ENCODE measurements at regions not wholly inside any gene's neighbourhood (a gene's known extent, or its start where the extent isn't known, plus 50 kb on each side); places are given as distances from the start of the nearest gene placed in this dataset.

DNA sequence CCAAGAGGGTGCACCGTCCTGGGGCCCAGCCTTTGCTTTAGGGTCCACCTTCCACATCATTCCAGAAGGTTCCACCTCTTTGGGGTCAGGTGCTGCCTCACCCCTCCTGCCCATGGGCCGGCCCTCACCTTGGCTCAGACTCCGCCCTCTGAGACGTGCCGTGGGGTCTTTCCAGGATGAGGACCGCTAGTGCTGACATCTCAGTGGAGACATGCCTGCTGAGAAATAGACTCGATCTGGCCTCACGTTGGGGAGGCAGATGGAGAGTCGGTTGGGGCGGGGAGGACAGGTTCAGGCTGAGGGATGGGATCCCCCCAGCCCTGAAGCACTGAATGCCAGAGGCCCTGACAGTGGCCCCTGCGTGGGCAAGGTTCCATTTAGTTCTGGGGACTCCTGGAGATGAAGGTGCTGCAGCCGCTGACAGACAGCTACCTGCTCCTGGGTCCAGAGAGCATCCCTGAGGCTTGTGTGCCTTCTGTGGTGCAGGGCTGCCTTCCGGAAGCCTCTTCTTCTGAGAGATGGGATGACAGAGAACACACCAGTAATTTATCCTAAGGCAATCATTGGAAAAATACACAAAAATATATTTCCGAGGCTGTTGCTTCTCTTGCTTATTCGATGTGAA, 185.3 kb downstream of the KIF26A start:
- no peak overlapping the region for H3K4me3 ChIP-seq (ENCODE audit: low read length)

GRCh38 chr14:104326848-104327247, 188.5 kb downstream of the KIF26A start:
- no peaks in the 10 kb centered on the region for H3K36me3 ChIP-seq (ENCODE audit: control insufficient read depth, insufficient read depth, low read length)
- no peak overlapping the region for H3K4me3 ChIP-seq (ENCODE audit: low read length)
- WGBS (ENCODE audit: insufficient coverage, insufficient read length) = no CpG with 5 or more reads among the region's 10 CpGs
- H3K4me1 ChIP-seq (ENCODE audit: control insufficient read depth, insufficient read depth, low read length) = no peaks in the 10 kb centered on the region
- H3K27ac ChIP-seq (ENCODE audit: low read length) = no peak overlapping the region
- DNase-seq (ENCODE audit: low read depth, low spot score) = no peak
- no peaks in the 10 kb centered on the region for H3K9me3 ChIP-seq (ENCODE audit: control insufficient read depth, insufficient read depth, low read length)
- no peaks in the 10 kb centered on the region for H3K27me3 ChIP-seq (ENCODE audit: control insufficient read depth, insufficient read depth, low read length)

More for the DNA sequence above, 185.3 kb downstream of the KIF26A start:
- no CpG with 5 or more reads among the region's 15 CpGs for WGBS (ENCODE audit: insufficient coverage, insufficient read length)
- peaks cover 1% of the 10 kb centered on the region; the same call in 1 of the 2 replicates for H3K4me1 ChIP-seq (ENCODE audit: control insufficient read depth, insufficient read depth, low read length)
- no peaks in the 10 kb centered on the region for H3K27me3 ChIP-seq (ENCODE audit: control insufficient read depth, insufficient read depth, low read length)
- no peaks in the 10 kb centered on the region for H3K36me3 ChIP-seq (ENCODE audit: control insufficient read depth, insufficient read depth, low read length)
- no peak for DNase-seq (ENCODE audit: low read depth, low spot score)
- H3K9me3 ChIP-seq (ENCODE audit: control insufficient read depth, insufficient read depth, low read length) = no peaks in the 10 kb centered on the region
- H3K27ac ChIP-seq (ENCODE audit: low read length) = no peak overlapping the region

DNA sequence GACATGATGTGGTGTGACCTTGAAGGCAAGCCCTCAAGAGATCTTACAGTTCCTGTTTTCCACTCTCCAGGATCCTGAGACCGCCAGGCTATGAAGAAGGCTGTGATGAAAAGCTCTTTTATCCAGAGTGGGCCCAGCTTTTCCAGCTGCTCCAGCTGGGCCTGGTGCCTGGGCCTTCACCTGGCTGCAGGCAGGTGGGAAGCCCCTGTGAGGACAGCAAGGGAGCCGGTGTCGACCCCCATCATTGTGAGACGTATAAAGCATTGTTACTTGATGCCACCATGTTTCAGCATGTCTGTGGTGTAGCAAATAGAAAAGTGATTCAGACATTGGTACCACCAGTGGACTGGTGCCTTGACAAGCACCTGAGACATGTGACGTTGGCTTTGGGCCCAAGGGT, 190.2 kb downstream of the KIF26A start:
- no CpG with 5 or more reads among the region's 5 CpGs for WGBS (ENCODE audit: insufficient coverage, insufficient read length)
- Histone ChIP-seq H3K27me3 (ENCODE audit: control insufficient read depth, insufficient read depth, low read length) (no peaks in the 10 kb centered on the region), H3K9me3 (ENCODE audit: control insufficient read depth, insufficient read depth, low read length) (no peaks in the 10 kb centered on the region), H3K36me3 (ENCODE audit: control insufficient read depth, insufficient read depth, low read length) (no peaks in the 10 kb centered on the region), H3K27ac (ENCODE audit: low read length) (no peak overlapping the region), H3K4me3 (ENCODE audit: low read length) (no peak overlapping the region), H3K4me1 (ENCODE audit: control insufficient read depth, insufficient read depth, low read length) (no peaks in the 10 kb centered on the region)
- DNase-seq (ENCODE audit: low read depth, low spot score) = no peak

DNA sequence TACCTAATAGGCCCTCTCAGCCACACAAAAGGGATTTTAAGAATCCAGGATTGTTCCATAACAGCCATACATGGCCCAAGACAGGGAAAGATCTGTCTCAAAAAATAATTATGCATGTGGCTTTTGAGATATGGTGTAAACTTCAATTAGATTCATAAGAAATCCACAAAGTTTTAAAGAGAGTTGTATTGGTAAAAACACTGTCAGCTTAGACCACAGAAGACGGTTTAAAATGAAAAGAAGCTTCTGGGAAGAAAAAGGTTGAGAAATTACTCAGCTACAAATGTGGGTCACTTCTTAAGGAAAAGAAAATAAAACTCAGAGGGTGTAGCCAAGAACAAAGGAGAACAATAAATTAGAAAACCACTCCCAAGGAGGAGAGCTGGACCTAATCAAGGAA, 191.4 kb downstream of the KIF26A start:
- Histone ChIP-seq H3K4me1 (ENCODE audit: control insufficient read depth, insufficient read depth, low read length) (no peaks in the 10 kb centered on the region), H3K27me3 (ENCODE audit: control insufficient read depth, insufficient read depth, low read length) (no peaks in the 10 kb centered on the region), H3K27ac (ENCODE audit: low read length) (no peak overlapping the region), H3K9me3 (ENCODE audit: control insufficient read depth, insufficient read depth, low read length) (no peaks in the 10 kb centered on the region), H3K36me3 (ENCODE audit: control insufficient read depth, insufficient read depth, low read length) (no peaks in the 10 kb centered on the region), H3K4me3 (ENCODE audit: low read length) (no peak overlapping the region)
- DNase-seq (ENCODE audit: low read depth, low spot score) = no peak
- no CpG with 5 or more reads among the region's 1 CpG for WGBS (ENCODE audit: insufficient coverage, insufficient read length)

DNA sequence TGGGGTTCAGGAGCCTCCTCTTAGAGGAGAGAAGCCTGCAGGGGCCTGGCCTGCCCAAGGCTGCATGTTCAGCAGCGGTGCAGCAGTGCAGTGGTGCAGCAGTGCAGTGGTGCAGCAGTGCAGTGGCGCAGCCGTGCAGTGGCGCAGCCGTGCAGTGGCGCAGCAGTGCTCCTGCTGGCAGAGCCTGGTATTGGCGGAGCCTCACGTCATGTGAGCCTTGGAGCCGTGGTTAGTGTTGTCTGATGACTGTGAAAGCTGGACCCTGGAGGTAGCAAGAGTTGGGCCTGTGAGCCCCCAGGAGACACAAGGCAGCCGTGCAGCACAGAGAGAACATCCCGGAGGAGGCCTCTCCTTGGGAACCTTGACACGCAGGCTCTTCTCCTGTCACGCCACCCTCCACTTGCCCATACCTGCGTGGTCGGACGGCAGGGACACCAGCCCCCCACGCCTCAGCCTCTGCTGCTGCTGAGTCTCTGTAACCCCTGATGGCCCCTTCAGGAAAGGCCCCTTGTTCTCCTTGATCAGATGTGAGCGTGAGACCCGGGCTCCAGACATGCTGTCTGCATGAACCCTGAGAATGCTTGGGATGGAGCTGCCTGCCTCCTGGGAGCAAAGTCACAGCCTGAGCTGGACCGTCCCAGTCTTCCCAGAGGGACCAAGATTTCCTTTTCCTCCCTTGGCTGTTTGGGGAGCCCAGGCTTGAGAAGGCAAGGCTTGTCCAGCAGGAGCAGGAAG, 193.7 kb downstream of the KIF26A start:
- H3K9me3 ChIP-seq (ENCODE audit: control insufficient read depth, insufficient read depth, low read length) = no peaks in the 10 kb centered on the region
- no peak overlapping the region for H3K27ac ChIP-seq (ENCODE audit: low read length)
- H3K4me3 ChIP-seq (ENCODE audit: low read length) = no peak overlapping the region
- DNase-seq (ENCODE audit: low read depth, low spot score) = no peak
- no peaks in the 10 kb centered on the region for H3K4me1 ChIP-seq (ENCODE audit: control insufficient read depth, insufficient read depth, low read length)
- H3K27me3 ChIP-seq (ENCODE audit: control insufficient read depth, insufficient read depth, low read length) = no peaks in the 10 kb centered on the region
- WGBS (ENCODE audit: insufficient coverage, insufficient read length) = no CpG with 5 or more reads among the region's 20 CpGs
- H3K36me3 ChIP-seq (ENCODE audit: control insufficient read depth, insufficient read depth, low read length) = no peaks in the 10 kb centered on the region

- Histone ChIP-seq H3K27ac (ENCODE audit: low read length) (no peak overlapping the region), H3K9me3 (ENCODE audit: control insufficient read depth, insufficient read depth, low read length) (no peaks in the 10 kb centered on the region), H3K4me3 (ENCODE audit: low read length) (no peak overlapping the region), H3K36me3 (ENCODE audit: control insufficient read depth, insufficient read depth, low read length) (no peaks in the 10 kb centered on the region), H3K27me3 (ENCODE audit: control insufficient read depth, insufficient read depth, low read length) (no peaks in the 10 kb centered on the region), H3K4me1 (ENCODE audit: control insufficient read depth, insufficient read depth, low read length) (no peaks in the 10 kb centered on the region)
- no CpG with 5 or more reads among the region's 15 CpGs for WGBS (ENCODE audit: insufficient coverage, insufficient read length)
- no peak for DNase-seq (ENCODE audit: low read depth, low spot score)
Observed at GRCh38 chr14:104332634-104333270, 194.4 kb downstream of the KIF26A start.

GRCh38 chr14:104333646-104334423, 195.4 kb downstream of the KIF26A start:
- H3K4me1 ChIP-seq (ENCODE audit: control insufficient read depth, insufficient read depth, low read length) = no peaks in the 10 kb centered on the region
- DNase-seq (ENCODE audit: low read depth, low spot score) = no peak
- no peak overlapping the region for H3K4me3 ChIP-seq (ENCODE audit: low read length)

GRCh38 chr14:104334424-104335161, 196.2 kb downstream of the KIF26A start:
- Histone ChIP-seq H3K27ac (ENCODE audit: low read length) (no peak overlapping the region), H3K4me1 (ENCODE audit: control insufficient read depth, insufficient read depth, low read length) (no peaks in the 10 kb centered on the region), H3K27me3 (ENCODE audit: control insufficient read depth, insufficient read depth, low read length) (no peaks in the 10 kb centered on the region), H3K4me3 (ENCODE audit: low read length) (no peak overlapping the region), H3K9me3 (ENCODE audit: control insufficient read depth, insufficient read depth, low read length) (no peaks in the 10 kb centered on the region), H3K36me3 (ENCODE audit: control insufficient read depth, insufficient read depth, low read length) (no peaks in the 10 kb centered on the region)
- no peak for DNase-seq (ENCODE audit: low read depth, low spot score)
- WGBS (ENCODE audit: insufficient coverage, insufficient read length) = no CpG with 5 or more reads among the region's 31 CpGs

More at GRCh38 chr14:104333646-104334423, 195.4 kb downstream of the KIF26A start:
- no CpG with 5 or more reads among the region's 39 CpGs for WGBS (ENCODE audit: insufficient coverage, insufficient read length)
- no peaks in the 10 kb centered on the region for H3K9me3 ChIP-seq (ENCODE audit: control insufficient read depth, insufficient read depth, low read length)
- H3K27me3 ChIP-seq (ENCODE audit: control insufficient read depth, insufficient read depth, low read length) = no peaks in the 10 kb centered on the region
- H3K27ac ChIP-seq (ENCODE audit: low read length) = no peak overlapping the region
- H3K36me3 ChIP-seq (ENCODE audit: control insufficient read depth, insufficient read depth, low read length) = no peaks in the 10 kb centered on the region

DNA sequence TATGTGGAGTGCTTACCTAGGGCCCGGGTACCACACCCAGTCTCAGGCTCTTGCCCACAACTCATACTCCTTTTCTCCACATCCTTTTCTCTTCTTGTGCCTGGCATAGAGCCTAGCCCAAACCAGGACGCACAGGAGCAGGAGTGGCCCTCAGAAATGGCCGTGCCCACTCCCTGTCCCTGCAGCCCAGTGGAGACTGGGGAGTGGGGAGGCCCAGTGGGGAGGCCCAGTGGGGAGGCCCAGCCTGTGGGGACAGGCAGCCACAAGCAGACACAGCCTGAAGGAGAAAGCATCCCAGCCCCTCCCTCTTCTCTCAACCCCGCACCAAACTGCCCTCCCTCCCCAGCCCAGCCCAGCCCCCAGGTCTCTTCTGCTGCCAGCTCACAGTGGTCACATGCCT, 196.8 kb downstream of the KIF26A start:
- H3K27ac ChIP-seq (ENCODE audit: low read length) = no peak overlapping the region
- WGBS (ENCODE audit: insufficient coverage, insufficient read length) = no CpG with 5 or more reads among the region's 4 CpGs
- H3K4me3 ChIP-seq (ENCODE audit: low read length) = no peak overlapping the region; the same call in 1 of the 2 replicates
- H3K9me3 ChIP-seq (ENCODE audit: control insufficient read depth, insufficient read depth, low read length) = no peaks in the 10 kb centered on the region
- H3K36me3 ChIP-seq (ENCODE audit: control insufficient read depth, insufficient read depth, low read length) = no peaks in the 10 kb centered on the region
- no peaks in the 10 kb centered on the region for H3K4me1 ChIP-seq (ENCODE audit: control insufficient read depth, insufficient read depth, low read length)
- no peak for DNase-seq (ENCODE audit: low read depth, low spot score)
- H3K27me3 ChIP-seq (ENCODE audit: control insufficient read depth, insufficient read depth, low read length) = no peaks in the 10 kb centered on the region

DNA sequence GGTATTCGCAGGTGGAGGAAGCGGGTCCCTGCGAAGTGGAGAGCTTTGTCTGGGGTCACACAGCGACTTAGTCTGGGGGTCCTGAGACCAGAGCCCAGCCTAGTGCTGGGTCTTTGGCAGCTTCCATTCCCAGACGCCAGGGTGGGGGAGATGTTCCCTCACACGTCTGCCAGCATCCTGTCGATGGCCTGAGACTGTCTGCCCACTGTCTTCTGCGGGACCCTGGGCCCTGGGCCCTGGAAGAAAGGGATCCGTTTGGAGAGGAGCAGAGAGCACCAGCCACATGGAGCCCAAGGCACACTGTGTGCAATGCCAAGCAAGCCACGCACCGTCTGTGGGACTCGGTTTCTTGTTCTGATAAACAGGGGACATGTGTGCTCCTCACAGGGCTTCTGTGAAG, 197.2 kb downstream of the KIF26A start:
- Histone ChIP-seq H3K9me3 (ENCODE audit: control insufficient read depth, insufficient read depth, low read length) (no peaks in the 10 kb centered on the region), H3K4me3 (ENCODE audit: low read length) (no peak overlapping the region; the same call in 1 of the 2 replicates), H3K27ac (ENCODE audit: low read length) (no peak overlapping the region), H3K4me1 (ENCODE audit: control insufficient read depth, insufficient read depth, low read length) (no peaks in the 10 kb centered on the region), H3K36me3 (ENCODE audit: control insufficient read depth, insufficient read depth, low read length) (no peaks in the 10 kb centered on the region), H3K27me3 (ENCODE audit: control insufficient read depth, insufficient read depth, low read length) (no peaks in the 10 kb centered on the region)
- WGBS (ENCODE audit: insufficient coverage, insufficient read length) = no CpG with 5 or more reads among the region's 12 CpGs
- no peak for DNase-seq (ENCODE audit: low read depth, low spot score)

Data from iPS DF 6.9 (cell line).